GM12874 (cell line): ENCODE measurements at regions not wholly inside any gene's neighbourhood (a gene's known extent, or its start where the extent isn't known, plus 50 kb on each side); places are given as distances from the start of the nearest gene placed in this dataset.

ENCODE experiments used
- TF ChIP-seq, protein P1 (sequence below): IDR thresholded peaks from 2 replicates; pipeline ENCODE4 v1.5.1; 2011; ENCODE audit warnings: low read depth, mild to moderate bottlenecking, control low read depth, low read length, moderate library complexity; ENCODE audit not compliant: insufficient read depth

DNA sequence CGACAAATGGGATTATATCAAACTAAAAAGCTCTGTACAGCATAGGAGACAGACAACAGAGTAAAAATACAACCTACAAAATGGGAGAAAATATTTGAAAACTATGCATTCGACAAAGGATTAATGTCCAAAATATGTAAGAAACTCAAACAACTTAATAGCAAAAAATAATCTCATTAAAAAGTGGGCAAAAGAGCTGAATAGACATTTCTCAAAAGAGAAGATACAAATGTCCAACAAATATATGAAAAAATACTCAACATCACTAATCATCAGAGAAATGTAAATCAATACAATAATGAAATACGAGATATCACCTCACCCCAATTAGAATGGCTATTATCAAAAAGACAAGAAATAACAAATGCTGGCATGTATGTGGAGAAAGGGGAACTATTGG, 272.9 kb downstream of the KLHL13 start:
- TF ChIP-seq, protein P1, sequence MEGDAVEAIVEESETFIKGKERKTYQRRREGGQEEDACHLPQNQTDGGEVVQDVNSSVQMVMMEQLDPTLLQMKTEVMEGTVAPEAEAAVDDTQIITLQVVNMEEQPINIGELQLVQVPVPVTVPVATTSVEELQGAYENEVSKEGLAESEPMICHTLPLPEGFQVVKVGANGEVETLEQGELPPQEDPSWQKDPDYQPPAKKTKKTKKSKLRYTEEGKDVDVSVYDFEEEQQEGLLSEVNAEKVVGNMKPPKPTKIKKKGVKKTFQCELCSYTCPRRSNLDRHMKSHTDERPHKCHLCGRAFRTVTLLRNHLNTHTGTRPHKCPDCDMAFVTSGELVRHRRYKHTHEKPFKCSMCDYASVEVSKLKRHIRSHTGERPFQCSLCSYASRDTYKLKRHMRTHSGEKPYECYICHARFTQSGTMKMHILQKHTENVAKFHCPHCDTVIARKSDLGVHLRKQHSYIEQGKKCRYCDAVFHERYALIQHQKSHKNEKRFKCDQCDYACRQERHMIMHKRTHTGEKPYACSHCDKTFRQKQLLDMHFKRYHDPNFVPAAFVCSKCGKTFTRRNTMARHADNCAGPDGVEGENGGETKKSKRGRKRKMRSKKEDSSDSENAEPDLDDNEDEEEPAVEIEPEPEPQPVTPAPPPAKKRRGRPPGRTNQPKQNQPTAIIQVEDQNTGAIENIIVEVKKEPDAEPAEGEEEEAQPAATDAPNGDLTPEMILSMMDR: no peak

DNA sequence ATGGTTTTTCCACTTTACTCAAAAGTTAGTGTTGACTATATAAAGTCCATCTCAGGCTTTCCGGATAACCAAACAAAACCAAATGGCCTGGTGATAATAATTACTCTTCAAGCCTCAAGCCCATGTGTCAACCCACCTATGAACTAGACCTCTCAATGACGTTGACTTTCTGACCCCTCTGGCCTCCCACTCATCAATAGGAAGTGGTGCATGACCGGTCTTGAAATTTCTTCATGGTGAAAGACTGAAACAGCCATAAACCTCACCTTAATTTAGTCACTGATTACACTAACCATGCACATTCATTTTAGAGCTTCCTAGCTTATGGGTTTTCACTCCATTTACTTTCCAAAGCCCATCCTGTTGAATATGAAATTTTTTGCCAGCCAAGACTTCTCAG, 276.0 kb downstream of the KLHL13 start:
- TF ChIP-seq, protein P1: no peak

DNA sequence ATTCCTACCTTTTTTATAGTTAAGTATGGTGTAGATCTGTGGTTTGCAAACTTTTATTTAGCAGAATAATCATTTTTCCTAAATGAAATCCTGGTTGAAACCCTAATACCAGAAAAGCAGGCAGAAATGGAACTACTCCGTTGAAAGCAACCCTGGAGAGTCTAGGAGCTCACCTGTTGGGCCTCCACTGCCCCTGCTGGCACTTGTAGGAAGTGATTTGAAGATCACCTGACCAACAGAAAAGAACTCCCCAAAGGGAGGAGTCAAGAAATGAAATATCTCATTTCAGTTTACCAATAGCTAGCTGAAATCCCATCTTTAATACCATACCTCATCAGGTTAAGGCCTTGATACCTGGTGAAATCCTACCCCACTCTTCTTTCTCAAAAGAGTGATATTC, 277.1 kb downstream of the KLHL13 start:
- TF ChIP-seq, protein P1: no peak

DNA sequence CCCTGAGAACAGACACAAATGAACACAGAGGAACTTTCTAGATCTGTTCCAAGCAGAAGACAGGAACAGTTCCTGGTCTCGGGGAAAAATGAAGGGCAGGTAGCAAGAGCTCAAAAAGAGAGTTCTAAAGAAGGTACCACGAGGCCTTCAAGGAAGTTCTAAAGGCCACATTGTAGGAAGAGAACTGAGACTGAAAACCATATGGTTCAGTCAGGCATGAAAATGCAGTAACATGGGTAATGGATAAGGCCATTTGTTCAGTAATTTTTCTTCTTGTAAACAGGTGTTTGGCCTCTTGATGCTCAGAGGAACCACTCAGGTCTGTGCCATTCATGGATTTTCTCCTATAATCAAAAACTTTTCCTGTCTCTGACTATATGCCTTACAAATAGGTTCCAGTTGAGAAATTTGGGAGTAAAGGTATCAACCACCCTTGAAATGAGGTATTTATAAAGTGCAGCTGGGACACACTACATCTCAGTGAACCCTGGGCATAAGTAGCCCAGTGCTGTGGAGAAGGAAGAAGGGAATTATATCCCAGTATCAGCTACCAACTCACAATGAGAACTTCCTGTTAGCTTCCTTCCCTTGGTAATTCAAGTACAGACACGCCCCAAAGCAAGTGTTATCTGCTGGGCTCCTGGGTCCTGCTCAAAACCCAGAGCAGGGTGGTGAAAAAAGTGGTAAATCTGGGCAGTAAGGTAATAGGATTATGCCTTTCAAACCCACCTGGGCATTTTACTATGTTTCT, 277.9 kb downstream of the KLHL13 start:
- TF ChIP-seq, protein P1: no peak

DNA sequence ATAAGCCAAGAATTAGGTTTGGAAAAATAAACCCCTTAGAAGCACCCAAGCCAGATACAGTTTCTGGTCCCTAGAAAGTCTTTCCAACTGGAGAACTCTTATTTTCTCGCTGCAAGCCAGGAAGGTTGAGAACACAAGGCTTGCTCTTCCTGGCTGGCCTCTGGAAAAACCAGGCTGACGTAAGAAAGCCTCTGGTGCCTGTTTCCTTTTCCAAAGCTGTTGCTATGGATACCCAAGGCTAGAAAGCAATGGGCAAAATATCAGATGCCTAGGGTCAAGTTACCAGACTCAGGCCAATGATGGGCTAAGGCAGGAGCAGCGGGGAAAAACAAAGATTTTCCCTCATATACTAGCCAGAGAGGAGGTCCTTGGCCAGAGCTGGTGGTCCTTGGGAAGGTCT, 281.6 kb downstream of the KLHL13 start:
- TF ChIP-seq, protein P1: no peak

DNA sequence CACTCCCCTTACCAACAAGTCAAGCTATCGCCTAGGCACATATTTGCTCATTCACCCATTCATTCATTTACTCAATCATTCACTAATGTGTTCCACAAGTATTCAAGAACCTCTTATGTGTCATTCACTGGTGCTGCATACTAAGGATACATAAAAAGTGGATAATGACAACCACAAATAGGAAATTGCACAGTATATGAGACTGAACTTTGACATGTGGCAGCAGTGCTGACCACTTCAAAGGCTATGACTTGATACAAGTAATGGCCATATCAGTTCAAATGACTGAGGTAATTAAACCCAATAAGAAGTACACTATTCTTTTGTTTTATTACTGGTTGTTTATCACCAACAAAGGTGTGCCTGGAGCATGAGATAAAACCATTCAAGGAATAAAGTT, 282.5 kb downstream of the KLHL13 start:
- TF ChIP-seq, protein P1: no peak

DNA sequence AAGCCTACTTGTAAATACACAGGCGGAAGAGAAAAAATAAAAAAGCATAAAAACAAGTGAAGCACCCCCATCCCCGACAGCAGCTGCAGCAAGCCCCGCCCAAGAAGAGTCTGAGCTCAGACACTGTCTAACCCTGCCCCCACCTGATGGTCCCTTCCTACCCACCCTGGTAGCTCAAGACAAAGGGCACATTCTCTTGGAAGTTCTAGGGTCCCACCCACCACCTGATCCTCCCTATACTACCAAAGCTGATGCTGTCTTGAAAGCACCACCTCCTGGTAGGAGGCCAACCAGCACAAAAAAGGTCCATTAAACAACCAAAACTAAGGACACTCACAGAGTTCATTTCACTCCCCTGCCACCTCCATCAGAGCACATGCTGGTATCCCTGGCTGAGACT, 308.2 kb downstream of the KLHL13 start:
- TF ChIP-seq, protein P1: no peak
